H9 (cell line): ENCODE measurements at regions not wholly inside any gene's neighbourhood (a gene's known extent, or its start where the extent isn't known, plus 50 kb on each side); places are given as distances from the start of the nearest gene placed in this dataset.

ENCODE experiments used
- DNase-seq: peaks from one replicate; pipeline ENCODE4 v3.0.0-alpha.2; 2017
- H2AFZ ChIP-seq: one replicate; pipeline ENCODE4 v1.6.1; 2013; ENCODE audit warnings: mild to moderate bottlenecking, low read length, control low read depth, moderate library complexity
- H2AK5ac ChIP-seq: 2 replicates; pipeline ENCODE4 v1.6.1; 2013; ENCODE audit warnings: low read length, control low read depth, mixed read lengths; ENCODE audit not compliant: insufficient read length
- H2BK120ac ChIP-seq: one replicate; pipeline ENCODE4 v1.6.1; 2013; ENCODE audit warnings: low read depth, mild to moderate bottlenecking, low read length, control low read depth, inconsistent platforms; ENCODE audit not compliant: poor library complexity, severe bottlenecking
- H2BK12ac ChIP-seq: 2 replicates; pipeline ENCODE4 v1.6.1; 2013; ENCODE audit warnings: low read length, control low read depth, mixed read lengths, low read depth; ENCODE audit not compliant: insufficient read length
- H2BK15ac ChIP-seq: 2 replicates; pipeline ENCODE4 v1.6.1; 2013; ENCODE audit warnings: low read depth, low read length, control low read depth
- H2BK20ac ChIP-seq: one replicate; pipeline ENCODE4 v1.6.1; 2013; ENCODE audit warnings: low read depth, mild to moderate bottlenecking, low read length, control low read depth, inconsistent platforms; ENCODE audit not compliant: poor library complexity, severe bottlenecking
- H2BK5ac ChIP-seq: 2 replicates; pipeline ENCODE4 v1.6.1; 2013; ENCODE audit warnings: low read length, control low read depth, mixed read lengths; ENCODE audit not compliant: insufficient read length
- H3K14ac ChIP-seq: 2 replicates; pipeline ENCODE4 v1.6.1; 2013; ENCODE audit warnings: low read length, control low read depth; ENCODE audit not compliant: insufficient read depth
- H3K18ac ChIP-seq: 2 replicates; pipeline ENCODE4 v1.6.1; 2013; ENCODE audit warnings: low read depth, mild to moderate bottlenecking, mixed read lengths, low read length, control low read depth; ENCODE audit not compliant: insufficient read length
- H3K23ac ChIP-seq: 2 replicates; pipeline ENCODE4 v1.6.1; 2013; ENCODE audit warnings: low read length, control low read depth, mixed read lengths, low read depth; ENCODE audit not compliant: insufficient read length
- H3K23me2 ChIP-seq: 2 replicates; pipeline ENCODE4 v1.6.1; 2013; ENCODE audit warnings: low read depth, mild to moderate bottlenecking, mixed read lengths, low read length, control low read depth; ENCODE audit not compliant: insufficient read length, poor library complexity, severe bottlenecking
- H3K27ac ChIP-seq: 2 replicates; pipeline ENCODE4 v1.5.1; 2013; ENCODE audit warnings: low read length, control low read depth, mixed read lengths, low read depth; ENCODE audit not compliant: insufficient read length
- H3K27me3 ChIP-seq: 2 replicates; pipeline ENCODE4 v1.6.1; 2013; ENCODE audit warnings: low read length, control low read depth, inconsistent platforms; ENCODE audit not compliant: insufficient read depth
- H3K4ac ChIP-seq: 2 replicates; pipeline ENCODE4 v1.6.1; 2013; ENCODE audit warnings: low read depth, mild to moderate bottlenecking, control low read depth, inconsistent platforms, low read length, moderate library complexity
- H3K4me1 ChIP-seq: 2 replicates; pipeline ENCODE4 v1.6.1; 2013; ENCODE audit warnings: low read length, control low read depth, inconsistent platforms; ENCODE audit not compliant: insufficient read depth
- H3K4me2 ChIP-seq: 2 replicates; pipeline ENCODE4 v1.6.1; 2013; ENCODE audit warnings: low read length, control low read depth, mixed read lengths; ENCODE audit not compliant: insufficient read length, insufficient read depth
- H3K56ac ChIP-seq: 2 replicates; pipeline ENCODE4 v1.6.1; 2013; ENCODE audit warnings: low read depth, mild to moderate bottlenecking, mixed read lengths, low read length, control low read depth; ENCODE audit not compliant: insufficient read length
- H3K79me1 ChIP-seq: 2 replicates; pipeline ENCODE4 v1.6.1; 2013; ENCODE audit warnings: low read depth, mild to moderate bottlenecking, moderate library complexity, low read length, control low read depth, inconsistent platforms; ENCODE audit not compliant: insufficient read depth, poor library complexity, severe bottlenecking
- H3K79me2 ChIP-seq: 2 replicates; pipeline ENCODE4 v1.6.1; 2013; ENCODE audit warnings: low read length, control low read depth, inconsistent platforms; ENCODE audit not compliant: insufficient read depth
- H3K9ac ChIP-seq: 2 replicates; pipeline ENCODE4 v1.6.1; 2013; ENCODE audit warnings: low read length, control low read depth, mixed read lengths; ENCODE audit not compliant: insufficient read length; ENCODE audit errors: extremely low read depth
- H3K9me3 ChIP-seq: one replicate; pipeline ENCODE4 v1.6.1; 2013; ENCODE audit warnings: low read depth, low read length, inconsistent platforms; ENCODE audit not compliant: control insufficient read depth
- H3T11ph ChIP-seq: one replicate; pipeline ENCODE4 v1.6.1; 2013; ENCODE audit warnings: mild to moderate bottlenecking, low read length, control low read depth, inconsistent platforms
- H4K20me1 ChIP-seq: one replicate; pipeline ENCODE4 v1.6.1; 2013; ENCODE audit not compliant: control insufficient read depth, insufficient read length, insufficient read depth
- H4K5ac ChIP-seq: 2 replicates; pipeline ENCODE4 v1.6.1; 2013; ENCODE audit warnings: low read depth, mild to moderate bottlenecking, mixed read lengths, low read length, control low read depth; ENCODE audit not compliant: insufficient read length
- H4K8ac ChIP-seq: replicated peaks from 2 replicates; pipeline ENCODE4 v1.6.1; 2013; ENCODE audit warnings: low read length, control low read depth, mixed read lengths, low read depth; ENCODE audit not compliant: insufficient read length
- H4K91ac ChIP-seq: 2 replicates; pipeline ENCODE4 v1.6.1; 2013; ENCODE audit warnings: low read depth, mild to moderate bottlenecking, moderate library complexity, mixed read lengths, low read length, control low read depth; ENCODE audit not compliant: insufficient read length
- H3K27ac Mint-ChIP-seq, 3 experiments: 2 replicates in 2 of 3; 3 replicates in 1 of 3; pipeline ENCODE4 v1.8.0; 2020 to 2021; ENCODE audit warnings: mixed read lengths in 3 of 3, mild to moderate bottlenecking in 1 of 3, moderate library complexity in 1 of 3
- H3K27me3 Mint-ChIP-seq: 2 replicates; pipeline ENCODE4 v1.8.0; 2021; ENCODE audit warnings: low read depth, mild to moderate bottlenecking, moderate library complexity, mixed read lengths
- H3K36me3 Mint-ChIP-seq, 3 experiments: 2 replicates in 2 of 3; 3 replicates in 1 of 3; pipeline ENCODE4 v1.8.0; 2020 to 2021; ENCODE audit warnings: low read depth in 3 of 3, mixed read lengths in 3 of 3; ENCODE audit not compliant: insufficient read depth in 1 of 3
- H3K4me1 Mint-ChIP-seq, 2 experiments: 2 replicates each; pipeline ENCODE4 v1.8.0; 2020; ENCODE audit warnings: mixed read lengths in 2 of 2
- H3K4me3 Mint-ChIP-seq, 2 experiments: 2 replicates in 1 of 2; 3 replicates in 1 of 2; pipeline ENCODE4 v1.8.0; 2020 to 2021; ENCODE audit warnings: mild to moderate bottlenecking in 2 of 2, mixed read lengths in 2 of 2, moderate library complexity in 1 of 2
- H3K9me3 Mint-ChIP-seq, 2 experiments: 2 replicates in 1 of 2; 3 replicates in 1 of 2; pipeline ENCODE4 v1.8.0; 2020; ENCODE audit warnings: mild to moderate bottlenecking in 2 of 2, mixed read lengths in 2 of 2, moderate library complexity in 1 of 2
- TF ChIP-seq, protein P1 (sequence below): fragments of 200-600 bp; sonication (generic); conservative IDR thresholded peaks from 3 replicates; pipeline ENCODE4 v1.8.0; 2021; ENCODE audit warnings: antibody characterized with exemption, mild to moderate bottlenecking

DNA sequence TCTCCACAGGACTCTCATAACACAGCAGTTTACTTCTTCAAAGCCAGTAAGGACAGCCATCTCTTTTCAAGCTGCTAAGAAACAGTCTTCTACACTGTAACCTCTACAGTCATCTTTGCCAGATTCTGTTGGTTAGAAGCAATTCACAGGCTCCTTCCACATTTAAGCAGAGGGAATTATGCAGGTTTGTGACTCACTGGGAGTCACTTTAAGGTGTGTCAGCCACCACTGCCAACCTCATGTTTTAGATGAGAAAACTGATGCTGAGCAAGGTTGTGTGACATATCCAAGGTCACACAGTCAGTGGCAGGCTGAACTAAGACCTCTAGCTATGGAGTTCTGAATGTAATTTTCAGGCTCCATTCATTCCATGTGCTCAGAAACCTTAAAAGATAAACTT is 143.5 kb downstream of the QDPR start:
- H2BK12ac ChIP-seq = no peak overlapping the region
- H3K14ac ChIP-seq = no peak overlapping the region
- no peak overlapping the region for H4K5ac ChIP-seq
- H2BK20ac ChIP-seq = no peak overlapping the region
- H3K4me2 ChIP-seq = no peak overlapping the region
- no peak overlapping the region for H3K23ac ChIP-seq
- Mint-ChIP-seq H3K4me1 (no peaks in the 10 kb centered on the region), H3K9me3 (peaks cover 0 to 2% of the 10 kb centered on the region in 2 experiments; a peak in 2 of 5 replicates), H3K36me3 (no peaks in the 10 kb centered on the region), H3K4me3 (no peak overlapping the region), H3K27ac (no peak overlapping the region), H3K27me3 (no peaks in the 10 kb centered on the region; the same call in 1 of the 2 replicates)
- no peak overlapping the region for H2BK5ac ChIP-seq
- no peaks in the 10 kb centered on the region for H3K4me1 ChIP-seq
- H3K27ac ChIP-seq = no peak overlapping the region
- H3K9ac ChIP-seq = no peak overlapping the region
- no peaks in the 10 kb centered on the region for H3K9me3 ChIP-seq
- H3K79me2 ChIP-seq = no peaks in the 10 kb centered on the region
- TF ChIP-seq, protein P1, sequence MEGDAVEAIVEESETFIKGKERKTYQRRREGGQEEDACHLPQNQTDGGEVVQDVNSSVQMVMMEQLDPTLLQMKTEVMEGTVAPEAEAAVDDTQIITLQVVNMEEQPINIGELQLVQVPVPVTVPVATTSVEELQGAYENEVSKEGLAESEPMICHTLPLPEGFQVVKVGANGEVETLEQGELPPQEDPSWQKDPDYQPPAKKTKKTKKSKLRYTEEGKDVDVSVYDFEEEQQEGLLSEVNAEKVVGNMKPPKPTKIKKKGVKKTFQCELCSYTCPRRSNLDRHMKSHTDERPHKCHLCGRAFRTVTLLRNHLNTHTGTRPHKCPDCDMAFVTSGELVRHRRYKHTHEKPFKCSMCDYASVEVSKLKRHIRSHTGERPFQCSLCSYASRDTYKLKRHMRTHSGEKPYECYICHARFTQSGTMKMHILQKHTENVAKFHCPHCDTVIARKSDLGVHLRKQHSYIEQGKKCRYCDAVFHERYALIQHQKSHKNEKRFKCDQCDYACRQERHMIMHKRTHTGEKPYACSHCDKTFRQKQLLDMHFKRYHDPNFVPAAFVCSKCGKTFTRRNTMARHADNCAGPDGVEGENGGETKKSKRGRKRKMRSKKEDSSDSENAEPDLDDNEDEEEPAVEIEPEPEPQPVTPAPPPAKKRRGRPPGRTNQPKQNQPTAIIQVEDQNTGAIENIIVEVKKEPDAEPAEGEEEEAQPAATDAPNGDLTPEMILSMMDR = no peak
- no peak overlapping the region for H3T11ph ChIP-seq
- H4K91ac ChIP-seq = no peak overlapping the region
- H4K20me1 ChIP-seq = no peaks in the 10 kb centered on the region
- no peaks in the 10 kb centered on the region for H3K79me1 ChIP-seq
- no peak overlapping the region for H4K8ac ChIP-seq
- H2BK120ac ChIP-seq = no peak overlapping the region
- DNase-seq = no peak
- H2BK15ac ChIP-seq = no peak overlapping the region
- H3K18ac ChIP-seq = no peak overlapping the region
- H3K27me3 ChIP-seq = no peaks in the 10 kb centered on the region
- no peak overlapping the region for H2AK5ac ChIP-seq
- no peak overlapping the region for H3K4ac ChIP-seq
- no peak overlapping the region for H2AFZ ChIP-seq
- H3K56ac ChIP-seq = no peak overlapping the region
- no peaks in the 10 kb centered on the region for H3K23me2 ChIP-seq
